HepG2 (cell line): ENCODE measurements at regions not wholly inside any gene's neighbourhood (a gene's known extent, or its start where the extent isn't known, plus 50 kb on each side); places are given as distances from the start of the nearest gene placed in this dataset.

Experiments used
- ATAC-seq: fragments of 200-7000 bp; cut with Tn5 transposase; 3 replicates; pipeline ENCODE4 v1.9.1; 2020; ENCODE audit warnings: mild to moderate bottlenecking, moderate library complexity
- BruUV-seq: library from RNA; stranded (reverse); fragments of 400-500 nt; replicated peaks from 2 replicates; lab custom pipeline; 2021; lab: Mats Ljungman, UMichigan
- CTCF ChIA-PET: fragments of 300-600 bp; formaldehyde crosslinking; extraction: SDS; loops from one replicate; lab custom pipeline; 2021; ENCODE audit warnings: low total read pairs, inconsistent platforms, low intra/inter-chr PET ratio; lab: Yijun Ruan, JAX
- POLR2A ChIA-PET: fragments of 350-600 bp; sonication (Branson Sonifier 250); formaldehyde crosslinking; loops from one replicate; lab custom pipeline; 2020; ENCODE audit warnings: antibody characterized with exemption, inconsistent platforms; lab: Yijun Ruan, JAX
- DNase-seq: peaks from one replicate; pipeline ENCODE4 v3.0.0-alpha.2; 2015; ENCODE audit warnings: low spot score
- FAIRE-seq: peaks from 3 replicates; lab custom pipeline; 2011; peaks lifted over from hg19 to GRCh38; lab: Jason Lieb, UNC
- H2AFZ ChIP-seq: one replicate; pipeline ENCODE4 v1.6.1; 2011; ENCODE audit warnings: low read length, inconsistent platforms
- H3K27ac ChIP-seq: fragments of 300-600 bp; 3 replicates; pipeline ENCODE4 v1.8.0; 2011; ENCODE audit warnings: mixed run types, mild to moderate bottlenecking, mixed read lengths, low read length, inconsistent platforms; ENCODE audit not compliant: insufficient read depth; ENCODE audit errors: extremely low read length
- H3K27me3 ChIP-seq, 2 experiments: fragments of 200-600 bp in 1 of 2; 2 replicates in 1 of 2; 3 replicates in 1 of 2; pipeline versions ENCODE4 v1.6.0 to v1.8.0; 2011; ENCODE audit warnings: low read length in 2 of 2, mild to moderate bottlenecking in 2 of 2, moderate library complexity in 2 of 2, inconsistent platforms in 1 of 2; ENCODE audit not compliant: insufficient read depth in 2 of 2, control insufficient read depth in 1 of 2
- H3K36me3 ChIP-seq, 2 experiments: fragments of 200-600 bp in 1 of 2; replicated peaks in 1 of 2; 2 replicates in 1 of 2; 3 replicates in 1 of 2; pipeline versions ENCODE4 v1.5.1 to v1.8.0; 2011; ENCODE audit warnings: low read length in 2 of 2, inconsistent platforms in 1 of 2; ENCODE audit not compliant: insufficient read depth in 2 of 2, control insufficient read depth in 1 of 2
- H3K4me1 ChIP-seq: 2 replicates; pipeline ENCODE4 v1.5.1; 2012; ENCODE audit warnings: low read length, inconsistent platforms; ENCODE audit not compliant: insufficient read depth
- H3K4me2 ChIP-seq: 2 replicates; pipeline ENCODE4 v1.6.0; 2011; ENCODE audit warnings: low read depth, low read length, inconsistent platforms
- H3K4me3 ChIP-seq, 3 experiments: fragments of 200-600 bp in 1 of 3; sonication (generic), shearing (Covaris generic) in 1 of 3; replicated peaks in 1 of 3; 2 replicates each; pipeline ENCODE4 v1.5.1; 2011 to 2016; ENCODE audit warnings: low read length in 3 of 3, inconsistent platforms in 2 of 3, low read depth in 2 of 3, mild to moderate bottlenecking in 2 of 3, control low read depth in 1 of 3, mixed read lengths in 1 of 3; ENCODE audit not compliant: insufficient read depth in 1 of 3
- H3K79me2 ChIP-seq: one replicate; pipeline ENCODE4 v1.6.1; 2011; ENCODE audit warnings: low read length, inconsistent platforms; ENCODE audit not compliant: insufficient read depth
- H3K9ac ChIP-seq: 2 replicates; pipeline ENCODE4 v1.6.0; 2011; ENCODE audit warnings: mild to moderate bottlenecking, low read depth, low read length, inconsistent platforms; ENCODE audit not compliant: insufficient read depth
- H3K9me3 ChIP-seq: 2 replicates; pipeline ENCODE4 v1.5.1; 2012; ENCODE audit warnings: mild to moderate bottlenecking, low read length
- H4K20me1 ChIP-seq: 2 replicates; pipeline ENCODE4 v1.6.0; 2011; ENCODE audit warnings: inconsistent platforms, mild to moderate bottlenecking, low read length, moderate library complexity; ENCODE audit not compliant: insufficient read depth
- DNMT3B ChIP-seq: conservative IDR thresholded peaks from 2 replicates; pipeline ENCODE4 v1.6.1; 2016; ENCODE audit warnings: missing biosample characterization, control low read depth
- ESRRA ChIP-seq: sonication (generic); formaldehyde crosslinking; IDR thresholded peaks from 2 replicates; pipeline ENCODE4 v1.5.1; 2020; ENCODE audit warnings: mild to moderate bottlenecking, low read depth, missing genetic modification reagents
- EZH2 ChIP-seq: conservative IDR thresholded peaks from 2 replicates; pipeline ENCODE4 v1.6.1; 2012; ENCODE audit warnings: mild to moderate bottlenecking, low read depth, low read length, moderate library complexity
- HCFC1 ChIP-seq: fragments of 150-350 bp; IDR thresholded peaks from 2 replicates; pipeline ENCODE4 v1.6.1; 2014; ENCODE audit warnings: low read depth, low read length
- IRX3 ChIP-seq: sonication (generic); formaldehyde crosslinking; IDR thresholded peaks from 2 replicates; pipeline ENCODE4 v1.8.1; 2023; ENCODE audit warnings: mild to moderate bottlenecking, low read depth, missing genetic modification reagents, borderline replicate concordance
- NONO ChIP-seq, 2 experiments: fragments of 450-650 bp in 1 of 2; sonication (generic) in 1 of 2; formaldehyde crosslinking in 1 of 2; IDR thresholded peaks in 1 of 2; conservative IDR thresholded peaks in 1 of 2; 2 replicates each; pipeline versions ENCODE4 v1.6.1 to v1.8.0; 2017 to 2022; ENCODE audit warnings: mild to moderate bottlenecking in 1 of 2, missing genetic modification reagents in 1 of 2, moderate library complexity in 1 of 2
- SP2 ChIP-seq: sonication (generic); formaldehyde crosslinking; IDR thresholded peaks from 2 replicates; pipeline ENCODE4 v1.5.1; 2020; ENCODE audit warnings: mild to moderate bottlenecking, missing genetic modification reagents
- SP5 ChIP-seq: IDR thresholded peaks from 2 replicates; pipeline ENCODE4 v1.6.1; 2016; ENCODE audit warnings: low read depth, borderline replicate concordance
- THAP7 ChIP-seq: sonication (generic); formaldehyde crosslinking; IDR thresholded peaks from 2 replicates; pipeline ENCODE4 v1.8.1; 2023; ENCODE audit warnings: mild to moderate bottlenecking, missing genetic modification reagents
- YEATS2 ChIP-seq: sonication (generic); formaldehyde crosslinking; IDR thresholded peaks from 2 replicates; pipeline ENCODE4 v1.4.0; 2020; ENCODE audit warnings: missing genetic modification reagents, borderline replicate concordance
- ZKSCAN8 ChIP-seq: IDR thresholded peaks from 2 replicates; pipeline ENCODE4 v1.6.1; 2016; ENCODE audit warnings: borderline replicate concordance, missing genetic modification reagents, missing compliant biosample characterization
- ZNF101 ChIP-seq: sonication (generic); formaldehyde crosslinking; IDR thresholded peaks from 2 replicates; pipeline ENCODE4 v1.4.0; 2020; ENCODE audit warnings: mild to moderate bottlenecking, low read depth, missing genetic modification reagents, borderline replicate concordance
- ZNF160 ChIP-seq: sonication (generic); formaldehyde crosslinking; IDR thresholded peaks from 2 replicates; pipeline ENCODE4 v1.8.0; 2022; ENCODE audit warnings: mild to moderate bottlenecking, inconsistent platforms, missing genetic modification reagents
- ZNF225 ChIP-seq: sonication (generic); formaldehyde crosslinking; IDR thresholded peaks from 2 replicates; pipeline ENCODE4 v1.4.0; 2020; ENCODE audit warnings: mild to moderate bottlenecking, missing genetic modification reagents
- ZNF30 ChIP-seq: sonication (generic); formaldehyde crosslinking; IDR thresholded peaks from 2 replicates; pipeline ENCODE4 v1.5.0; 2020; ENCODE audit warnings: mild to moderate bottlenecking, missing genetic modification reagents
- ZNF326 ChIP-seq: sonication (generic); formaldehyde crosslinking; IDR thresholded peaks from 2 replicates; pipeline ENCODE4 v1.4.0; 2020; ENCODE audit warnings: missing genetic modification reagents, borderline replicate concordance
- ZNF329 ChIP-seq: sonication (generic); formaldehyde crosslinking; IDR thresholded peaks from 2 replicates; pipeline ENCODE4 v1.9.0; 2021; ENCODE audit warnings: low read depth, mild to moderate bottlenecking, missing genetic modification reagents
- ZNF362 ChIP-seq: sonication (generic); formaldehyde crosslinking; IDR thresholded peaks from 2 replicates; pipeline ENCODE4 v1.4.0; 2020; ENCODE audit warnings: missing genetic modification reagents, mild to moderate bottlenecking, borderline replicate concordance
- ZNF414 ChIP-seq: sonication (generic); formaldehyde crosslinking; IDR thresholded peaks from 2 replicates; pipeline ENCODE4 v1.5.0; 2020; ENCODE audit warnings: missing genetic modification reagents
- ZNF580 ChIP-seq: IDR thresholded peaks from 2 replicates; pipeline ENCODE4 v1.6.1; 2016; ENCODE audit warnings: low read depth, borderline replicate concordance
- ZNF781 ChIP-seq: sonication (generic); formaldehyde crosslinking; IDR thresholded peaks from 2 replicates; pipeline ENCODE4 v1.5.1; 2020; ENCODE audit warnings: borderline replicate concordance, mild to moderate bottlenecking, missing genetic modification reagents; ENCODE audit errors: not compliant biosample characterization
- ZSCAN9 ChIP-seq: IDR thresholded peaks from 2 replicates; pipeline ENCODE4 v1.6.1; 2016; ENCODE audit warnings: borderline replicate concordance
- WGBS: methylation state at CpG from one replicate; pipeline ENCODE4 v1.1.6; 2017; ENCODE audit warnings: low lambda C conversion rate; 5-methylcytosine and 5-hydroxymethylcytosine counted together
- in situ Hi-C: cut with HindIII; loops from 2 replicates; pipeline ENCODE4 v1.10.0; 2017; ENCODE audit warnings: low pct_unique_long_range_greater_than_20kb; ENCODE audit not compliant: extremely low pct_ligation_motif_present
- intact Hi-C: fragments of 100-400 bp; cut with micrococcal nuclease; formaldehyde crosslinking; loops from one replicate; pipeline ENCODE4 v1.10.0; 2022; ENCODE audit not compliant: unreplicated experiment

- no peak for TF ChIP-seq YEATS2 (CRISPR knock-in tag)
- TF ChIP-seq ZNF414 (CRISPR knock-in tag): no peak
- no peak for TF ChIP-seq IRX3 (CRISPR knock-in tag)
- TF ChIP-seq ZSCAN9 (CRISPR knock-in tag): no peak
- TF ChIP-seq ZNF329 (CRISPR knock-in tag): no peak
- TF ChIP-seq ZNF362 (CRISPR knock-in tag): no peak
- no peak for TF ChIP-seq ZNF30 (CRISPR knock-in tag)
- no peak for TF ChIP-seq ZNF160 (CRISPR knock-in tag)
Measured at GRCh38 chr12:114186241-114187002, 219.5 kb downstream of the TBX5 start (continued).

- no peak for FAIRE-seq
- H3K4me2 ChIP-seq: no peak overlapping the region
- H4K20me1 ChIP-seq: no peaks in the 10 kb centered on the region
- no peak for ATAC-seq
- H2AFZ ChIP-seq: no peak overlapping the region
- POLR2A ChIA-PET: no interaction called here
- in situ Hi-C loops (no loop called here), intact Hi-C loops (no loop called here)
- H3K79me2 ChIP-seq: no peaks in the 10 kb centered on the region
- no peaks in the 10 kb centered on the region for H3K9me3 ChIP-seq
- H3K4me1 ChIP-seq: no peaks in the 10 kb centered on the region
- WGBS: 7% methylated on average over 5 of the region's 5 CpGs
- H3K9ac ChIP-seq: no peak overlapping the region
- no peak overlapping the region for H3K27ac ChIP-seq
- no peaks in the 10 kb centered on the region; a peak in 2 of 5 replicates for H3K27me3 ChIP-seq
- no TSS peak for BruUV-seq
- DNase-seq: no peak
- no peak overlapping the region for H3K4me3 ChIP-seq
- CTCF ChIA-PET: no interaction called here
- H3K36me3 ChIP-seq: no peaks in the 10 kb centered on the region
- no peak for TF ChIP-seq HCFC1
- TF ChIP-seq ESRRA: no peak
- no peak for TF ChIP-seq EZH2
- TF ChIP-seq ZNF580 (CRISPR knock-in tag): no peak
- no peak for TF ChIP-seq SP2
- TF ChIP-seq ZNF101: no peak
- no peak for TF ChIP-seq ZKSCAN8
- no peak for TF ChIP-seq DNMT3B (CRISPR knock-in tag)
- no peak for TF ChIP-seq ZNF781 (CRISPR knock-in tag)
- no peak for TF ChIP-seq ZNF225 (CRISPR knock-in tag)
- TF ChIP-seq NONO (IDR thresholded peaks at IDR 0.05): no peak
- TF ChIP-seq NONO (CRISPR knock-in tag; conservative IDR thresholded peaks at IDR 0.05): no peak
- TF ChIP-seq SP5 (CRISPR knock-in tag): no peak
- no peak for TF ChIP-seq THAP7 (CRISPR knock-in tag)
- TF ChIP-seq ZNF326 (CRISPR knock-in tag): no peak
Measured at GRCh38 chr12:114185036-114185435, 218.9 kb upstream of the RBM19 start.
